ENCODE measurements at regions not wholly inside any gene's neighbourhood (a gene's known extent, or its start where the extent isn't known, plus 50 kb on each side); places are given as distances from the start of the nearest gene placed in this dataset.

DNA sequence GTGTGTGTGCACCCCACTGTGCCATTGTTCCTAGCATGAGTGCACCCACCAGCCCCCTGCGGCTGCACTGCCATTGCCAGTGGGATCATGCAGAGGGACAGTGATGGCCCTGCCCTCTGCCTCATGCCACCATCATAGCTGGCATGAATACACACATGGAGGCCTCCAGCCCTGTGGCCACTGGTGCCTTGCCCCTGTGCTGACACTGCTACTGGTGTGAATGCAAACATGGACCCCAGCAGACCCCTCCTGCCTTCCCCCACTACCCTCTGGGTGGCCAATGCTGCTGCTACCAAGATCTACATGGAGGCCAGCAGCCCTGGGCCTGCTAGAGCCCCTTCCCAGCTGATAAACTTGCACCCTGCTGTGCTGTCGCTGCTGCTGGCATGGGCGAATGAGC lies 995.5 kb upstream of the GOT2 start:
- no peak for DNase-seq (ENCODE audit: low read depth)

DNA sequence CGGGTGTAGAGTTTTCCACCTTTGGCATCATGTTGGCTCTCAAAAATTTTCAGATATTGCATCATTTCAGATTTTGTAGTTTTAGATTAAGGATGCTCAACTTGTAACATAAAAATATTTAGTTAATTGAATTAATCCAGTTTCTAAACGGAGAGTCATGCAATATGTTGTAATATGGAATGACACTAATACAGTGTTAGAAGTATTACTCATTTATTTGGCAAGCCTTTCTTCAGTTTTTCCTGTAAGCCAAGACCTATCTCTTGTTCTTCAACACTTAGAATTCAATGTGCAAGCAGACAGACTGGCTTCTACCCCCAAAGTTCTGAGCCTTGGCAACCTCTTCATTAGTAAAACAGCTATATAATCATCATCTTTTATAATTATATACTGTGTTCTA lies 985.0 kb upstream of the GOT2 start:
- DNase-seq (ENCODE audit: low read depth) = no peak

DNA sequence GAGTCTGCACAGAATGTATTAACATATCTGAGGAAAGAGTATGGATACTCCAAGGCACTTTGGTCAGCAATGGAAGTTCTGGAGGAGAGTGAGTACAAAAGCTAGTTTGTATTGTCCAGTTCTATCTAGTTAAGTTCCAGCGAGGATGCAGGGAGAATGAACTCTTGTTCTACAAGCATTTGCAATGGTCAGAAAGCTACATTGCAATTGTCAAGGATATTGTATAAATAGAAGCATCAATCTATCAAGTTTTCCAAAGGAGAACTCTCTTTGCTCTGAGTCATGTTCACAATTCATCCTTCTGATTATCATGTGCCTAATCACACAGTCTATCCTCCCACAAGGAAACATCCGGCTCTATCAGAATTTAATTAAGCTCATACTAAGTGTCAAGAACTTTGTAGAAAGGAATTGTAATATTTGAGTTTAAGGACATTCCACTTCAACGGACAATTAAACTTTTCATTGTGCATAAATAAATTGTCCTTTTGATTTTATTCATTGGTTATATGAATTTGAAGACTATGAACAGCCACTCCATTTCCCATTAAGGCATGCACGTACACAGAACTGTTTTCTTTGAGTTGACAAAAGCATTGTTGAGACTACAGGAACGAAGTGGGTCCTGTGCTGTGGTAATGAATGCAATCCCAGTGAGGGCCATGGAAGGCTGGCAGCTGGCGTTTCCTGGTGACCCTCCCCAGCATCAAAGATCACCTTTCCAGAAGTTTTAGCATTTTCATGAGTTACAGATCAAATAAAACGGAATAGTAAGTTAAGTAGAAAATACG lies 973.5 kb upstream of the GOT2 start:
- no peak for DNase-seq (ENCODE audit: low read depth)

DNA sequence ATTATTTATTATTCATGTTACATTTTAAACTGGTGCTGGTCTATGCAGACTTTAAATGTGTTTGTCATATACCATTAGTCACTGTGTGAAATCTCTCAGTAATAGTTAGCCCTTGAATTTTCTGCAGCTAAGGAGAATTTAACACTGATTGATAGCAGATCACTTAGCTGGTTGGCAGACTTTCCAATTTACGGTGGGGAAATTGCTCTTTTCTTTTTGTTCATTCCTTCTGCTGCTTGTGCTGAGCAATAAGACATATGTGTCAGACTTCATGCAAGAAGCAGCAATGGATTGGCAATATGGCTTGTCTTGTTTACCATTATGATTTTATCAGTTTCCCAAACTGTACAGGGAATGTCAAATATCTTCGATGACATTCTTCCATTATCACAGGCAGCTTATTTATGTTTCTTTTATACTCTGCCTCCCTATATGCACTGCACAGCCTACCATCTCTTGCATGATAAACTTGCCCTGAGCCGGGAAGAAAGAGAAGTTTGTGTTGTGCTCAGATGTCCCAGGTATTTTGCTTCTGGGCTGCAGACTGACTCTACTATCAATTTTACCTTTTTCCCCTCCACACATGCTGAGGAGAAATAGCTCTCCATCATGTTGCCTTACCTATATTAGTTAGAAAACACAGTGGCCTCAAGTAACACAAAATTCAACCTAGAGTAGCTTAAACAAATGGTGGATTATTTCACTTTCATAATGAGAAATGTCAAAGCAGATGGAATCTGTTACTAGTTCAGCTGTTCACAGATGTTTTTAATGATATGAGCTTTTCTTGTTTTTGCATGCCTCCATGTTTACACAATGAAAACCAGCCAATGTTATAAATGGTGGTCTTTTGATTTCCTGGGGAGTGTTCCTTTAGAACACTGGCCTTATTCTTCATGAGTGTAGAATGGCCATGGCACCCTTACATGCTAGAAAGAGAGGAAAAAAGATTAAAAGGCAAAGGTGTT lies 968.1 kb upstream of the GOT2 start:
- no peak for DNase-seq (ENCODE audit: low read depth)

DNA sequence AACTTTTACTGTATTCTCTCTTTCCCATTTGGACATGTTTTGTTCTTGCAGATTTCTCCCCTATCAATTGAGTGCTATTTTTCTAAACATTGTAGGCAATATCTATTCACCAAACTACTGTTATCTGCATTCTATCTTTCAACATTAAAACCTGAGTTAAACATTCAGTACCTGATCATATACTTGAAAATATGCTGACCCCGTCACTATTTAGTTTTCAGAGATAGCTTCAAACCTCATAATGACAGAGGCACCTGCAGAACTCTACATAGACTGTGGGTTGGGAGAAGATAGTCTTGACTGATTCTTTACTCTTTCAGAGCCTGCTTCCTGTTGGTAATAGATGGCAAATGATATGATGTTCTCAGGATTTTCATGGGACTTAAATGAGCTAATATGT lies 965.7 kb upstream of the GOT2 start:
- DNase-seq (ENCODE audit: low read depth) = no peak

DNA sequence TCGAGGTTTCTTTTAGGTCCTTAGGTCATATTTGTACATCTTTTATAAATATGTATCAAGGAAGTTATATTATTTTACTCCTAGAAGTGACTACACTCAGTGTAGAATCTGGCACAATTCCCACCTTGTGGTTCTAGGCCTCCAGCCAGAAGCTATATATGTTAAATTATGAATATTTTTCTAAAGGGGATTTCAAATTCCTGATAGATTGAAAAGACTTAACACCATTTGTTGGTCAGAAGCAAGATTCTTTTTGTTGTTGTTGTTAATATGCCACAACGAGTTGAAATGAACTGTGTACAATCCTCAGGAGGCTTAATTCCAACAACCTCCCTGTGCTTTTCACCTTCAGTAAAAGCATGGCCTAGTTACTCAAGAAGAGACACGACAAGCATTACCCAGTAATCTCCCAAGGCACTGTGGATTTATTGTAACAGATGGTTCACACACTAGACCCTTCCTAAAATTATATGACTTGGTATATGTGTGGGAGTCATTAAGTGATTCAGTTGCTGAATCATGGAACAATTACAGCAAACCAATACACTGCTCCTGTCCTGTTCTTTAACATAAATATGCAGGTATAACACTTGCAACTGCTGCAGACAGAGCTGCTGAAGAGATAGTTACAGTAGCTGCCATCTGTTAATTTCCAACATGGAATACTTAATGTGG lies 964.4 kb upstream of the GOT2 start:
- DNase-seq (ENCODE audit: low read depth) = peak; percentile 45

DNA sequence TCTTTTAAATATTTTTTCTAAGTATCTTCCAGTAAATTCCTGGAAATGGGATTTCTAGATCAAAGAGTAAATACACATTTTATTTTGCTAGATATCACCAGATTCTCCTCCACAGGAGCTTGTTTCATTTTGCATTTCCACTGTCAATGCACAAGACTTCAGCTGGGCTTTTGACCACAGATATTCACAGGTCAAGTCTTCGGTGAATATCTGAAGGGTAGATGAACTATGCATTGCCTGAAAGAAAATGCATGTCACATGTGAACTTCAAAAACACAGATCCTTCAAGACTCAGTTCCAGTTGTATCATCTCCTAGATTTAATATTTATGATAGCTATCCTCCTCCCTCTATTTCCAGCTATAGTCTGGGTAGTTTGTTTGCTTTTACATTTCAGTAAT lies 963.6 kb upstream of the GOT2 start:
- DNase-seq (ENCODE audit: low read depth) = no peak

DNA sequence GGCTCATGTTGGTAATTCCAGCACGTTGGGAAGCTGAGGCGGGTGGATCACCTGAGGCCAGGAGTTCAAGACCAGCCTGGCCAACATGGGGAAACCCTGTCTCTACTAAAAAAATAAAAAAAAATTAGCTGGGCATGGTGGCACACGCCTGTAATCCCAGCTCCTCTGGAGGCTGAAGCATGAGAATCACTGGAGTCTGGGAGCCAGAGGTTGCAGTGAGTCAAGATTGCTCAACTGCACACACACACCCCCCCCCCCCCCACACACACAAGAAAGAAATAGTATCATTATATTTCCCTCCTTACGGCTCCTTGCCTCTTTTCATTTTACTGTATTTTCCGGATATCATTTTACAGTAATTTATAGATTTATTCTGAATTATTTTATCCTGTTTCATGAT lies 963.1 kb upstream of the GOT2 start:
- DNase-seq (ENCODE audit: low read depth) = no peak

DNA sequence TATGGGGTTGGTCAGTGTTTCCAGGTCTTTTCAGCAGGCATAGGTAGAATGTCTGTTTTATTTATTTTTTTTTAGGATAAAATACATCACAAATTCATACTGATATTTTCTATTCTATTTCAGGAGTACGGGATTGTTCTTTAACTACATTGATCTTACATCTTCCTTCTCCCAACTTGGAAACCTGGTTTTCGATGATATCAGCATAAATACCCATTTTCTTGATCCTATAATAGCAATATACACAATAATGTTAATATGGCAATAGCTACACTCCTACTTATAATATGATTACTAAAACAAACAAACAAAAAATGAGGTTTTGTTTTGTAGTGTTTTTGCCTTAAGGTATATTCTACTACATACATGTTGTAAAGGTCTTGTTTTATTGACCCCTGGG lies 962.4 kb upstream of the GOT2 start:
- no peak for DNase-seq (ENCODE audit: low read depth)

DNA sequence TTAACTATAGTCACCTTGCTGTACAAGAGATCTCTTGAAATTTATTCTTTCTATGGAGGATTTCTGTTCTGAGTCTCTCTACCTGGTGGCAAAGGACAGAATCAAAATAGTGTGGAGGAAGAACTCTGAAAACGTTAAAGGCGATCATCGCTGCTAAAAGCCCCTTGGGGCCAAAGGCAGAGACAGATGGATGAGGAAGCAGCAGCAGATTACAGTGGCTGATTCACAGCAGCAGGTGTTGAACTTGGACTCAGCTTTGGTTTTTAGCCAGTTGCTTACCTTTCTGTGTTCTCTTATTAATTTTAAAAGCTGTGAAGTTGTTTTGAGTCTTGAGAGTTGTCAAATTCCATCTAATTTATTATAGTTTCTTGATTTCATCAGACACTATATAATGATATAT lies 956.1 kb upstream of the GOT2 start:
- no peak for DNase-seq (ENCODE audit: low read depth)

DNA sequence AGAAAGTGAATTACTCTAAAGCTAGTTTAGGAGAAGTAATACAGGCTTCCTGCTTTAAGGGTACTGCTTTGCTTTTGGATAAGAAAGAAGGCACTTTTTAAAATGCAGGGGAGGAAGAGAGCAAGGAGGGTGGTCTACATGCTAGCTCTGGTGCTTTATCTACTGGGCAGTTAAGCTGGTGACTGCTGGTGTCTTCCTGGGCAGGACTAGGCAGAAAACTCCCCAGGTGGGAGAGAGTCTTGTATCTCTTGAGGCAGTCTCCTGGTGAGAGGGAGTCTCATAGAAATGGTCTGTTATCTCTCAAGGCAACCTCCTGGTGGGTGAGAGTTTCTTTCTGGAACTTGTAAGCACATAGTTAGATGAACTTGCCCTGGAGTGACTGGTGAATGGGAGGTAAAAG lies 953.9 kb upstream of the GOT2 start:
- DNase-seq (ENCODE audit: low read depth) = no peak

DNA sequence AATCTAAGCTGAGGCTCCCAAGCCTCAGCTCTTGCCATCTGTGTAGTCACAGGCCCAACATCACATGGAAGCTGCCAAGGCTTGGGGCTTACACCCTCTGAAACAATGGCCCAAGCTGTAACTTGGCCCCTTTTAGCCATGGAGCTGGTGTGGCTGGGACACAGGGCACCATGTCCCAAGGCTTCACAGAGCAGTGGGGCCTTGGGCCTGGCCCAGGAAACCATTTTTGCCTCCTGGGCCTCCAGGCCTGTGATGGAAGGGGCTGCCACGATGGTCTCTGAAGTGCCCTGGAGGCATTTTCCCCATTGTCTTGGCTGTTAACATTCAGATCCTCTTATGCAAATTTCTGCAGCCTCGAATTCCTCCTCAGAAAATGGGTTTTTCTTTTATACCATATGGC lies 952.3 kb upstream of the GOT2 start:
- DNase-seq (ENCODE audit: low read depth) = no peak

DNA sequence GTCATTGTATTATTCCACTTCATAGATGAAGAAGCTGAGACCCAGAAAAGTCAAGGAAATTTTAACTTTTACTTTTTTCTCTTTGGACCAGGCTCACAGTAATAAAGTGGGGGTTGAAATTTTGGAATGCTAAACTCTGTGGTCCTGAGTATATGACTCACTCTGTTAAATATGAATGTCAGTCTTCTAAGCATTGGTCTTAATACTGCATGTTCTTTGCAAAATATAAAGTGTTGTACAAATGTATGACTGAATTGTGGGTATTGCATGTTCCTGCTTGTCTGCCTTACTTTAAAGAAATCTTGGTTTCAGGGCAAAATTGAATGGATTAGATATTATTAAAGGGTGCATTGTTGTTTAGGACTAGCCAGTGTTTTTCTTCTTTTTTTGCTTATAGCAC lies 950.8 kb upstream of the GOT2 start:
- DNase-seq (ENCODE audit: low read depth) = peak; percentile 45

DNA sequence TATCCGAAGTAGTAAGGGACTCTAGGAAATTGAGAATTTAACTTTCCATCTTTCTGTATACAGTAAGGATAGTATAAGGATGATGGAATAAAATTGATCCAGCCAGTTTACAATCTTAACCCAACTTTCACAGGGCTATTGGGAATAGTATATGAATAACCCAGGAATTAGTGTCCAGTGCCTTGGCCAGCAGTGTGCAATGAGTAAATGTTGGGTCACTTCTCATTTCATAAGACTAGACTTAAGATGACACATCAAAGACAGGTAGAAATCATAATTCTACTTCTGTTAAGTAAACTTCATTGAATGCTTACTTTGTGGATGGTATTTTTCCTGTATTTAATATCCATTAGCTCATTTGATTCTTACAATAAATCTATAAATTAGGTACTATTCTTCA lies 949.6 kb upstream of the GOT2 start:
- DNase-seq (ENCODE audit: low read depth) = no peak

DNA sequence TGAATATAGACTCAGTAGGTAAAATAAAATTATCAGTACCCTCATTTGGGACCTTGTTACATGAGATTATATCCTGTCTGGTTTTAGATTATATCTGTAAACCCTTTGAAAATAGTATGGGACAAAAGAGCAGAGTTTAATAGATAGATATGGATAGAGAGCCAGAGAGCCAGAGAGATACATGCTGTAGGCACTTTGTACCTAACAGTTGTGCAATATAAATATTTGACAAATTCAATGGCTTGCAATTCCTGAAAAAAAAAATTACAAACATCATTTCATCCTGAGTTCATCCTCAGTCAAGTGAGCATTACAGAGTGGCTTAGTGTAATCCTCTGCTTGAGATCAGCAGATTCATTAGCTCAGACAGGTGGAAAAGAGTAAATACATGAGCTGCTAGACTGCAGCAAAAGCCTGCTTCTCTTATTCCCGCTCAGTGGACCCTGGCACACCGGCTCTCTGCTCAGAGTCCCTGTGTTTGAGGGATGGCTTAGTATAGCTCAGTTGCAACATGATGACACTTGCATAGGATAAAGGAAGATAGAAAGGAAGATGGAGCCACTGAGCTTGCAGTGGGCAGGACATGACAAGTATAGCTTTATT lies 931.6 kb upstream of the GOT2 start:
- no peak for DNase-seq (ENCODE audit: low read depth)

DNA sequence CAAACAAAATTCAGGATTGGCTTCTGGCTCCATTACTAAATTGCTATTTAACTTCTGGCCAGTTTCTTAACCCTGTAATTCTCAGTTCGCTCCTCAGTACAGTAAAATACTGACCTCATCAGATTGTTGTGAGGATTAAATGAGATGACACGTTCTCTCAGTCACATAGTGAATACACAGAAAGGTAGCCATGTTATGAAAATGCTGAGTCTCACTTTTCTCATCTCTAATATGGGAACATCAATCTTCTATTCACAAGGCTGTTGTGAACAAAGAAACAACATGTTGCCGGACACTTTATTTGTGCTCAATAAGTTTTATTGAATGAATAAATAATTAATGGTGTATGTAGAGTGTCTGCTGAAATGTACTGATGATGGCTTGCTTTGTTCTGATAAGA lies 924.5 kb upstream of the GOT2 start:
- no peak for DNase-seq (ENCODE audit: low read depth)

DNA sequence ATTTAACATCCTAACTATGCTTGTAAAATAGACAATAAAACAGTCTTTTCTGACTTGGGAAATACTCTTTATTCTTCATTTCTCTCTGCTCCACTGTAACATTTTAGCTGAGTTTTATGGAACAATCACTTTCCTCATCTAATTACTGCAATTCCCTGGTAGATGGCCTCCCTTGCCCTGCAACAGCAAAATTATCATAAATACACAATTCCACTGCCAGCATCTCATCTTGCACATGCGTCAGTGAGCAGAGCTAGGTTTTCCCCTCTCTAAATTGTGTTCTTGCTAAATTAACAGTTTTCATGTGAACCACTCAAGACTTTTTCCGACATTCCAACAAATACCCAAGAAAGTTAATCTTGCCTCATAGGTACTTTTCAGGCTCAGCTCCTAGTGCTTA lies 920.9 kb upstream of the GOT2 start:
- DNase-seq (ENCODE audit: low read depth) = no peak

DNA sequence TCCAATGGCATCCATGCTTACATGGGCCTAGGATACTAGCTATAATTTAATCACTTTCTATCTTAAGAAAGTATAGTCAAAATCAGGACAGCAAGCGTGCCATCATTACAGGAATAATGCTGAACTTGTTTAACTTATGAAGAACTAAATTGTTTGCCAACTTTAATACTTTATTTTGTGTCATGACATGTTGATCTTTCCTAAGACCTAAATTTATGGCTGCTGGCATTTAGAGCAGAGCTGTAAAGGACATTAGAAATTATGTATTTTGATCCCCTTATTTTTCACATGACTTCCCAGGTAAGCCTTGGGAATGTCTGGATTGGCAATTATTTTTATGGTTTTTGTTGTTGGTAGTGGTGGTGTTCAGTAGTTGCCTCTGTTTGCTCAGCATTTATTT lies 920.3 kb upstream of the GOT2 start:
- DNase-seq (ENCODE audit: low read depth) = no peak

DNA sequence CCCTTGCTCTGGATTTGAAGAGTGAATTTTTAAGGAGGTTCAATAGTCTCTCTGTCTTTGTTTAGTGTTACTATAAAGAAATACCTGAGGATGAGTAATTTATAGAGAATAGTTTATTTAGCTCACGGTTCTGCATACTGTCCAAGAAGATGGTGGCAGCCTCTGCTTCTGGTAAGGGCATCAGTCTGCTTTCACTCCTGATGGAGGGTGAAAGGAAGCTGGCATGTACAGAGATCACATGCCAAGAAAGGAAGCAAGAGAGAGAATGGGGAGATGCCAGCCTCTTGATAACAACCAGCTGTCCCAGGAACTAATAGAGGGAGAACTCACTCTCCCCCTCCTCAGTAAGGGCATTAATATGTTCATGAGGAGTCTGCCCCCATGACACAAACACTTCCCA lies 917.5 kb upstream of the GOT2 start:
- DNase-seq (ENCODE audit: low read depth) = no peak

DNA sequence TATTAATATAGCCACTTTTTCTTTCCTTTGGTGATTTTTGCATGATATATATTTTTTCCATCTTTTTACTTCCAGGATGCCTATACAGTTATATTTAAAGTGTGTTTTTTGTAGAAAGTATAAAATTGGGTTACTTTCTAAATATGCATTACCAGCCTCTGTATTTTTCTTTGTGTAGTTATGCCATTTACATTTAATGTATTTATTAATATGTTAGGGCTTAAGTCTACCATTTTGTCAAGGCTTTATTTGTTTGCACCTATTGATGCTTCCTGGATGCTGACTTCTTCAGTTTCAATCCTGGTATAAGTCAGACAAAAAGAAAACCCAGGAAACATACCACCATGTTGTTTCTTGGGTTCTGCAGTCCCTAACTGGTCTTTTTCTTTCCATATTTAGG lies 911.1 kb upstream of the GOT2 start:
- no peak for DNase-seq (ENCODE audit: low read depth)

DNA sequence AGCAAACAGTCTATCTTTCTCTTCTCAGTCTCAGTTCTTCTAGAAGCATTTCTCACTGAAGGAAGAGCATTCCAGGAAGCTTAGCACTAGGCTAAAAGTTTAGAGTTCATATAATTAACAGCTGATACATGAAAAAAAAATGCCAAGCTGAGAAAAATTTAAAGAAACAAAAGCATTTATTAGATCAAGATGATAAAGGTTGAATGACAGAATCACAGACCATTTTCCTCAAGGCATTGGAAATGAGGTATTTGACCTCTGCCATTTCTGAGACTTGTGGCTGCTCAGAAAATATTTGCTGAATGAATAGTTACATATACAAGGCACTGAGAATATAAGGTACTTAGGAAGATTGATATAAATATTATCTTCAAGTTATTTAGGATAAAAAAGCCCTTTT lies 901.6 kb upstream of the GOT2 start:
- DNase-seq (ENCODE audit: low read depth) = peak; percentile 91

DNA sequence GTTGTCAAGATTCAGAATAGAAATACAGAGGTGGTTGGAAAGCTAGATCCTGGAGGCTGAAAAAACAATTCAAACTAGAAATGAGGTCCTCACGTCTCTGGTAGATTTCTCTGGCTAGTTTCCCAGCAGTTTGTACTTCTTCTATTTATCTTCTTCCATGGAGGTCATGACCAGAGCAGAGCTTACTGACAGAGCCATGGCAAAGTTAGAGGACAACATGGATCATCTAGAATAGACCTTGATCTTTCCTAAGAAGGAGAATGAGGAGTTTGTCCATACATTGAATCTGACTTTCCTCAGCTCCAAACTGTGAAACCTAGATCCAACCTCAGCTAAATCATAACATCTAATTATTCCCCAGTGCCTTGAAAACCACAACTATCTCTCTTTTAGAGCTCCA lies 900.8 kb upstream of the GOT2 start:
- peak; percentile 68 for DNase-seq (ENCODE audit: low read depth)

Measured in M059J (cell line).